ENCODE measurements at regions not wholly inside any gene's neighbourhood (a gene's known extent, or its start where the extent isn't known, plus 50 kb on each side); places are given as distances from the start of the nearest gene placed in this dataset.

- peak; percentile 70 for TF ChIP-seq CTCF (conservative IDR thresholded peaks at IDR 0.05; ENCODE audit: low read length)
- TF ChIP-seq EZH2phosphoT487 (IDR thresholded peaks at IDR 0.05; ENCODE audit: borderline replicate concordance, low read depth, low read length), result no peak
Measured at GRCh38 chr4:66688674-66689073, 856.6 kb downstream of the CENPC start.

Measured in OCI-LY7 (cell line).